AG09309 (cell line): ENCODE measurements at regions not wholly inside any gene's neighbourhood (a gene's known extent, or its start where the extent isn't known, plus 50 kb on each side); places are given as distances from the start of the nearest gene placed in this dataset.

ENCODE experiments used
- DNase-seq: peaks from one replicate; pipeline ENCODE4 v3.0.0-alpha.2; 2010; ENCODE audit warnings: low read depth
- H3K4me3 ChIP-seq: 2 replicates; pipeline ENCODE4 v1.5.1; 2011; ENCODE audit warnings: mild to moderate bottlenecking, low read depth, low read length, moderate library complexity; ENCODE audit not compliant: control insufficient read depth
- CTCF ChIP-seq: IDR thresholded peaks from 2 replicates; pipeline ENCODE4 v1.5.1; 2011; ENCODE audit warnings: mild to moderate bottlenecking, low read depth, low read length, inconsistent platforms; ENCODE audit not compliant: insufficient read depth, control insufficient read depth; ENCODE audit errors: missing control alignments

GRCh38 chr18:46273861-46274260 is 169.7 kb downstream of the HAUS1 start:
- TF ChIP-seq CTCF = no peak
- H3K4me3 ChIP-seq = no peak overlapping the region
- no peak for DNase-seq

- no peak for TF ChIP-seq CTCF
- no peak overlapping the region for H3K4me3 ChIP-seq
- no peak for DNase-seq
These were observed 170.1 kb downstream of the HAUS1 start for GRCh38 chr18:46274266-46274665.

GRCh38 chr18:46275370-46275769 is 171.2 kb downstream of the HAUS1 start:
- no peak for DNase-seq
- TF ChIP-seq CTCF = no peak
- H3K4me3 ChIP-seq = no peak overlapping the region

- H3K4me3 ChIP-seq = no peak overlapping the region
- DNase-seq = no peak
- TF ChIP-seq CTCF = no peak
These were observed 172.6 kb downstream of the HAUS1 start for GRCh38 chr18:46276748-46277147.

- no peak overlapping the region for H3K4me3 ChIP-seq
- DNase-seq = peak; percentile 32
- TF ChIP-seq CTCF = no peak
These were observed 174.6 kb downstream of the HAUS1 start for GRCh38 chr18:46278481-46279465.

GRCh38 chr18:46279673-46280072 is 175.5 kb downstream of the HAUS1 start:
- no peak for TF ChIP-seq CTCF
- no peak overlapping the region for H3K4me3 ChIP-seq
- no peak for DNase-seq
